ENCODE measurements at regions not wholly inside any gene's neighbourhood (a gene's known extent, or its start where the extent isn't known, plus 50 kb on each side); places are given as distances from the start of the nearest gene placed in this dataset.

- TF ChIP-seq ZFX (IDR thresholded peaks at IDR 0.05): no peak
- TF ChIP-seq CTCF (conservative IDR thresholded peaks at IDR 0.05): no peak
Observed at GRCh38 chr13:61712621-61713020, 297.0 kb upstream of the PCDH20 start.

Data from C4-2B (cell line).